Tibial artery (tissue), 4 donors: ENCODE measurements at regions not wholly inside any gene's neighbourhood (a gene's known extent, or its start where the extent isn't known, plus 50 kb on each side); places are given as distances from the start of the nearest gene placed in this dataset.
"Not testable (repeated sequence)": the region's sequence is repeated elsewhere in the genome, so short reads cannot be mapped to it uniquely, and the experiment has no call there.

ENCODE experiments used
- DNase-seq, 2 donors: peaks; one replicate each; pipeline ENCODE4 v3.0.0-alpha.2; 2019
- H3K27ac ChIP-seq, 2 donors: fragments of 200-600 bp; sonication (generic) in 1 of 2; 1 replicate in 1 of 2; 2 replicates in 1 of 2; pipeline ENCODE4 v1.5.1; 2018 to 2019; ENCODE audit warnings: mild to moderate bottlenecking in 1 of 2
- H3K27me3 ChIP-seq, 2 donors: fragments of 200-600 bp; sonication (generic) in 1 of 2; one replicate each; pipeline versions ENCODE4 v1.5.1 to v1.6.0; 2016 to 2019
- H3K36me3 ChIP-seq, 3 donors: fragments of 200-600 bp; sonication (generic) in 2 of 3; one replicate each; pipeline ENCODE4 v1.5.1; 2016 to 2019; ENCODE audit warnings: mild to moderate bottlenecking in 2 of 3
- H3K4me1 ChIP-seq, 4 donors: fragments of 200-600 bp; sonication (generic) in 2 of 4; 1 replicate in 3 of 4; 2 replicates in 1 of 4; pipeline ENCODE4 v1.5.1; 2016 to 2019
- H3K4me3 ChIP-seq, 2 donors: fragments of 200-600 bp; sonication (generic) in 1 of 2; 1 replicate in 1 of 2; 2 replicates in 1 of 2; pipeline ENCODE4 v1.5.1; 2018 to 2019; ENCODE audit warnings: mild to moderate bottlenecking in 2 of 2
- H3K9me3 ChIP-seq, 3 donors: fragments of 200-600 bp; sonication (generic) in 1 of 3; one replicate each; pipeline ENCODE4 v1.5.1; 2016 to 2019
- intact Hi-C: fragments of 100-400 bp; cut with DNase I; formaldehyde crosslinking; loops from one replicate; pipeline ENCODE4 v1.15.0; 2023; ENCODE audit warnings: low total_unique reads
- TF ChIP-seq, protein P1 (sequence below), 2 experiments: fragments of 200-600 bp in 1 of 2; fragments of 450-650 bp in 1 of 2; IDR thresholded peaks; one replicate each; pipeline ENCODE4 v1.5.1; 2017 to 2019; ENCODE audit warnings: antibody characterized with exemption in 2 of 2, mild to moderate bottlenecking in 1 of 2, moderate library complexity in 1 of 2

DNA sequence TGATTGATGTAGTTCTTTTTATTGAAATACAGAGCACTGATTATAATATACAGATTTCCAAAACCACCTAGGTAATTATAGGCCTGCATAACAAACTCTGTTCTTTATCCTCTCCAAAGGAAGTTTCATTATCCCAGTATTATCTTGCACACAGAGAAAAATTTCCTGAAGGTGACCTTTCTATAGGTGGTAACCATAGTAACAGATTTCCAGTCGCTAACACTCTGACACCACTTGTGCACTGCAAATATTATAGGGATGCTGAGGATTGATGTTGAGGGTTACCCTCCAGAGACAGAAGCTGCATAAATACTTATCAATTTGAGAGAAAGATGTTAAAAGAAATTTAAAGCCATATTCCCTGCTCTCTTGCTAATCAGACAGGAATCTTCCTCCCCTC, 274.5 kb upstream of the NRSN1 start:
- Histone ChIP-seq H3K9me3 (no peaks in the 10 kb centered on the region), H3K27me3 (no peaks in the 10 kb centered on the region), H3K4me1 (no peaks in the 10 kb centered on the region), H3K36me3 (no peaks in the 10 kb centered on the region), H3K4me3 (no peak overlapping the region), H3K27ac (no peak overlapping the region)
- intact Hi-C loops: no loop called here
- no peak for DNase-seq
- TF ChIP-seq, protein P1, sequence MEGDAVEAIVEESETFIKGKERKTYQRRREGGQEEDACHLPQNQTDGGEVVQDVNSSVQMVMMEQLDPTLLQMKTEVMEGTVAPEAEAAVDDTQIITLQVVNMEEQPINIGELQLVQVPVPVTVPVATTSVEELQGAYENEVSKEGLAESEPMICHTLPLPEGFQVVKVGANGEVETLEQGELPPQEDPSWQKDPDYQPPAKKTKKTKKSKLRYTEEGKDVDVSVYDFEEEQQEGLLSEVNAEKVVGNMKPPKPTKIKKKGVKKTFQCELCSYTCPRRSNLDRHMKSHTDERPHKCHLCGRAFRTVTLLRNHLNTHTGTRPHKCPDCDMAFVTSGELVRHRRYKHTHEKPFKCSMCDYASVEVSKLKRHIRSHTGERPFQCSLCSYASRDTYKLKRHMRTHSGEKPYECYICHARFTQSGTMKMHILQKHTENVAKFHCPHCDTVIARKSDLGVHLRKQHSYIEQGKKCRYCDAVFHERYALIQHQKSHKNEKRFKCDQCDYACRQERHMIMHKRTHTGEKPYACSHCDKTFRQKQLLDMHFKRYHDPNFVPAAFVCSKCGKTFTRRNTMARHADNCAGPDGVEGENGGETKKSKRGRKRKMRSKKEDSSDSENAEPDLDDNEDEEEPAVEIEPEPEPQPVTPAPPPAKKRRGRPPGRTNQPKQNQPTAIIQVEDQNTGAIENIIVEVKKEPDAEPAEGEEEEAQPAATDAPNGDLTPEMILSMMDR (IDR thresholded peaks at IDR 0.05): no peak

DNA sequence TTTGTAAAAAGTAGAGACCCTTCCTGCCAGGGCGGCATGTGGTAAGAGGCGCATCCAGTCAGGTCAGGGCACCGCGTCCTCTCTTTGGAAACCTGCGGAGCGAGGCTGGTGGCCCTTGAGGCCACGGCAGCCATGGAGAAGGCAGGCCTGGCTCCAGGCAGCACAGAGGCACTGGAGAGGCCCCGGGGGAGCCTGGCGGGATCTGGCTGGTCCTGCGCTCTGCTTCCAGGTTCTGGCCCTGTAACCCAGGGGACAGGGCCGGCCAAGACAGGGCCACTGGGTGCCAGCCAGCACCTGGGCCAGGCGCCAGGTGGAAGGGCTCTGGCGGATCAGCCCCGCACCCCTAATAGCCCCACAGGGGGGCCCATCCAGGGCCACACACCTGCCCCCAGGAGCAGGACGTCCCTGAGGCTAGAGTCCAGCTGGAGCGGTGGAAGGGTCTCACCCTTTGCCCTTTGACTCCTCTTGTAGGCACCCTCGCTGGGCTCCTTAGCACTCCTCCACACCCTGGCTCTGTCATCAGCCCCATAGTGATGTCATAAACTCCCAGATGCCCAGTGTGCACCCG, 272.4 kb upstream of the NRSN1 start:
- H3K27me3 ChIP-seq, intact Hi-C loops: not testable (repeated sequence)

DNA sequence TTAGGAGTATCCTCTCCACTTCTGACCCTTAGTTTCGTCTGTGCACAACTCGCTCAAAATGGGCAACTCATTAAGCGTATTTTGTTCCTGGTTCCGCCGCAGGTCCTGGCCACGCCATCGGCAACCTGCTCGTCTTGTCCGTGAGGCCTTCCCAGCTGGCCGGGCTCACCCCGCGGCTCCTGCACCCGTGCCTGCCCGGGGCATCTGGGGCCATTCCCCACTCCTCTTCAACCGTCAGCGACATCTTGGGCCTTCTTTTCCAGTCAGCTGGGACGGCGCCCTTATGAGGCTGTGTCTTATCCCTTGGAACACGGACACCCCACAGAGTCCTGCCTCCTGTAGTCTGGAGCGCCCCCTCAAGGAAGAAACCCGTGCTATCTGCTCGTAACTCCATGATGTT, 271.9 kb upstream of the NRSN1 start:
- intact Hi-C loops, H3K4me1 ChIP-seq, H3K9me3 ChIP-seq, H3K27ac ChIP-seq, H3K4me3 ChIP-seq, H3K27me3 ChIP-seq, H3K36me3 ChIP-seq, DNase-seq: not testable (repeated sequence)

More for the DNA sequence above, 272.4 kb upstream of the NRSN1 start:
- not testable (repeated sequence) for DNase-seq, H3K9me3 ChIP-seq, H3K4me3 ChIP-seq, H3K36me3 ChIP-seq, H3K4me1 ChIP-seq, H3K27ac ChIP-seq

DNA sequence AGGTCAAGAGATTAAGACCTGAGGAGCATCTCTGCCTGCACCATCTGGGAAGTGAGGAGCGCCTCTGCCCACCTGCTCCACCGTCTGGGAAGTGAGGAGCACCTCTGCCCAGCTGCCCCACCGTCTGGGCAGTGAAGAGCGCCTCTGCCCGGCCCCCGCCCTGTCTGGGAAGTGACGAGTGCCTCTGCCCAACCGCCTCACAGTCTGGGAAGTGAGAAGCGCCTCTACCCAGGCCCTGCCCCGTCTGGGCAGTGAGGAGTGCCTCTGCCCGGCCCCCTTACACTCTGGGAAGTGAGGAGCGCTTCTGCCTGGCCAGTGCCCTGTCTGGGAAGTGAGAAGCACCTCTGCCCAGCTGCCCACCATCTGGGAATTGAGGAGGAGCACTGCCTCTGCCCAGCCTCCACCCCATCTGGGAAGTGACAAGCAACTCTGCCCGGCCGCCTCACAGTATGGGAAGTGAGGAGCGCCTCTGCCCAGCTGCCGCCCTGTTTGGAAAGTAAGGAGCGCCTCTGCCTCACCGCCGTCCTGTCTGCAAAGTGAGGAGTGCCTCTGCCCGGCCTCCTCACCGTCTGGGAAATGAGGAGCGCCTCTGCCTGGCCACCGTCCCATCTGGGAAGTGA, 270.4 kb upstream of the NRSN1 start:
- H3K27me3 ChIP-seq: no peaks in the 10 kb centered on the region
- no peaks in the 10 kb centered on the region for H3K4me1 ChIP-seq
- intact Hi-C loops: no loop called here
- H3K27ac ChIP-seq: no peak overlapping the region
- no peaks in the 10 kb centered on the region for H3K36me3 ChIP-seq
- no peaks in the 10 kb centered on the region for H3K9me3 ChIP-seq
- H3K4me3 ChIP-seq: no peak overlapping the region
- no peak for DNase-seq
- TF ChIP-seq, protein P1 (IDR thresholded peaks at IDR 0.05): no peak

DNA sequence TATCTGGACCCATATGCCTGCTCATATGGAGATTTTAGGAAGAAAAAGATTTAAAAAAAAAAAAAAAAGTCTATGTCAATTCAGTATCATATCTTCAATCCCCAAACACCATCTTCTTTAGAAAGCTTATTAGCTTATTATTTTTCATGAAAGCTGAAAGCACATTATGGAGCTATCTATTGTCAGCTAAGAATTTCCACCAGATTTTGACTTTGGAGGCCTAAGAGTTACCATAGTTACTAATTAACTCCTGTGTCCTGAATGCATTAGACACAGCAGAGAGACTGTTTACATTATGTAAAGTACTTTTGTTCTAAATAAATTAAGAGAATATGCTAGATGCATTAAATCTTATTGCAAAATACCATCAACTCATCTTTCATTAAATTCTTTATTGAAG, 255.5 kb upstream of the NRSN1 start:
- no peaks in the 10 kb centered on the region for H3K9me3 ChIP-seq
- no peak for DNase-seq

DNA sequence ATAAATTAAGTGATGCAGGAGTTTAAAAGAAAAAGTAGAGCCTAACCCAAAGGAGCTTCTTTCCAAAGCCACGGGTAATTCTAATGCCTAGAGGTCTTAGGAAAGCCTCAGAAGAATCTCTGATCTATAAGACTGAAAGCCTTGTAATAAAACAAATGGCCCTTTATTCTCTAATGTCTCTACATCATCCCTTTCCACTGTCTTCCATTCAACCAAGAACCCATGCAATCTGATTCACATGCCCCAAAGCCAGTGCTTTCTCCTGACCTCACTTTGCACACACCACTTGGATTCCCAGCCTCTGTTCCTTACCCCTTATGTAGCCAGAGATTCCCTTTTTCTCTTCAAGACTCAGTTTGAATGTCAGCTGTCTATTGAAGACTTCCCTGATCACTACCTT, 252.9 kb upstream of the NRSN1 start:
- DNase-seq: no peak
- intact Hi-C loops: no loop called here

More for the DNA sequence above, 255.5 kb upstream of the NRSN1 start:
- Histone ChIP-seq H3K27ac (no peak overlapping the region), H3K4me3 (no peak overlapping the region), H3K36me3 (no peaks in the 10 kb centered on the region), H3K27me3 (no peaks in the 10 kb centered on the region), H3K4me1 (no peaks in the 10 kb centered on the region)
- TF ChIP-seq, protein P1 (IDR thresholded peaks at IDR 0.05): no peak
- intact Hi-C loops: no loop called here

More for the DNA sequence above, 252.9 kb upstream of the NRSN1 start:
- no peaks in the 10 kb centered on the region for H3K4me1 ChIP-seq
- H3K9me3 ChIP-seq: no peaks in the 10 kb centered on the region
- TF ChIP-seq, protein P1 (IDR thresholded peaks at IDR 0.05): no peak
- H3K4me3 ChIP-seq: no peak overlapping the region
- no peak overlapping the region for H3K27ac ChIP-seq
- H3K36me3 ChIP-seq: no peaks in the 10 kb centered on the region
- H3K27me3 ChIP-seq: no peaks in the 10 kb centered on the region
